HG03439 (cell line): ENCODE measurements at regions not wholly inside any gene's neighbourhood (a gene's known extent, or its start where the extent isn't known, plus 50 kb on each side); places are given as distances from the start of the nearest gene placed in this dataset.

Source experiments
- ATAC-seq: cut with Tn5 transposase; IDR thresholded peaks from one replicate; pipeline ENCODE4 v1.9.1; 2021; ENCODE audit warnings: mild to moderate bottlenecking, moderate library complexity; ENCODE audit not compliant: unreplicated experiment

DNA sequence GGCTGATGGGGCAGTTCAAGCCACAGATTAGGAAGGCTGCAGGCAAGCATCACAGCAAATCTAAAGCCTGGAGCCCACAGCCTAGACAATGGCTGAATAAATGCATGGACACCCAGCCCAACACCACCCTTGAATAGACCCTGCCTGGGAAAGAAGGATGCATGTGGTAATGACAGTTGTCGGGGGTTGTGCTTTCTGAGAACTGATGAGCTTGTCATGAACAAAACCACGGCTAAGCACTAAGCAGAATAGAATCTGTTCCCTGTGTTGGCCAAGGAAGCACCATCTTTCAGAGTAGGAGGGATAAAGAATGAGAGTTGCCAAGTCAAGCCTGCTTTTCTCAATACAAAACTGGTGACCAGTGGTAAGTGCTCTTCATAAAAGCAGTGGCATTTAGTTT is 66.1 kb upstream of the JCAD start:
- ATAC-seq = no peak

- no peak for ATAC-seq
These were observed 65.3 kb upstream of the JCAD start for GRCh38 chr10:30124704-30125103.

GRCh38 chr10:30121401-30121800 is 62.0 kb upstream of the JCAD start:
- ATAC-seq = no peak

- ATAC-seq = no peak
These were observed 59.2 kb upstream of the JCAD start for GRCh38 chr10:30118590-30118989.

- no peak for ATAC-seq
These were observed 58.6 kb upstream of the JCAD start for GRCh38 chr10:30117812-30118501.

DNA sequence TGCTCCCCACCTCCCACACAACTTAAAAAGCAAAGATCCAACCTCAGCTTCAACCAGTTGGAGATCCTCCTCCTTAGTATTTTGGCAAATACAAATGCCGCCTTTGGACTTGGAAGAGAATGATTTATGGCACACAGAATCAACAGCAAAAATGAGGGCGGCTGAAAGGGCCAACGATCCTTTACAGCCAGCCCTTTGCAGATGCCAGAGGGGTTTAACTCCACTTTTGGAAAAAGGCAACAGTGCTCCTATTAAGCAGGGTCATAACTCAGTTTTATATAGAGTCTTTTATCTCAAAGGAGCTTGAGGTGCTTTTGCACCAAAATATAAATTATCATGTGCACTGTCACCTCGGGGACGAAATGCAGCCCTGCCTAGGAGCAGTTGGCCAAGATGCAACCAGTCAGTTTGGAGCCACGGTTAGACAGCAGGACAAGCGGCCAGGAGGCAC is 56.7 kb upstream of the JCAD start:
- no peak for ATAC-seq

- ATAC-seq = no peak
These were observed 56.2 kb upstream of the JCAD start for GRCh38 chr10:30115626-30115940.

GRCh38 chr10:30114881-30115625 is 55.7 kb upstream of the JCAD start:
- ATAC-seq = no peak

DNA sequence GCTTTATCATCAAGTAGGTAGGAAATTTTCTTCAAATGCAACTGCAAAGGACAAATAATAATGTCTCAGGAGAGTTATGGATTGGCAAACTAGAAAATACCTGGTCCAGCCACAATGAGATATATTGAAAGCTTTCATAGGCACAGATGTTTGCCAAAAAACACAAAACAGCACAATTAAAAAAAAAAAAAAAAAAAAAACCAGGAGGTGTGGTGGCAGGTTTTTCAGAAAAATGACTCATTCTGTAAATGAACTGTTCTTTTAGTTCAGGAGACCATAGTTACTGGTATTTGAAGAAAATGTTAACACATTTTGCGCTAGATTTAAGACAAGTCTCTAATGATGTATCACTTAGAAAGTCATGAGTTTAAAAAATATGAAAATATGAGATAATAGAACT is 55.0 kb upstream of the JCAD start:
- ATAC-seq = no peak

DNA sequence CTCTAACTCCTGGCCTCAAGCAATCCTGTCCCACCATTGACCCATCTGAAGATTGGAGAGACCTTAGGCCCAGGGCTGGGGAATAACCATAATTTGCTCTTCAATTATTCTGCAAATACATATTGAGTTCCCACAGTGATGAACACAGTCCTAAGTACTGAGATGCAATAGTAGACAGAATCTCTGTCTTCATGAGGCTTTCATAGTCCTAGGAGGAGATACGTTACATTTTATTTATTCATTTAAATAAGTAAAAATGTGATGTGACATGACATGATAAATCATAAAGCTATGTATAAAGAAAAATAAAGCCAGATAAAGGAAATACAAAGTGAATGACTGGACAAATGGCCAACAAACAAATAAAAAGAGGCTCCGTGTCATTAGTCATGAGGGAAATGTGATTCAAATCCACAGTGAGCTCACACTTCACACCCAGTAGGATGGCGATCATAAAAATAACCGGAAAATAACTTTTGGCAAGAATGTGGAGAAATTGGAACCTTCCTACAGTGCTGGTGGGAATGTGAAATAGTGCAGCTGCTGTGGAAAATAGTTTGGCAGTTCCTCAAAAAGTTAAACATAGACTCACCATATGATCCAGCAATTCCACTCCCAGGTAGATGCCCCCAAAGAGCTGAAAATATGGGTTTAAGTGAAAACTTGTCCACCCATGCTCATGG is 52.1 kb upstream of the JCAD start:
- ATAC-seq = no peak
